NCI-H1092 (cell line): ENCODE measurements at regions not wholly inside any gene's neighbourhood (a gene's known extent, or its start where the extent isn't known, plus 50 kb on each side); places are given as distances from the start of the nearest gene placed in this dataset.
"Not testable (repeated sequence)": the region's sequence is repeated elsewhere in the genome, so short reads cannot be mapped to it uniquely, and the experiment has no call there.

Source experiments
- DNase-seq: peaks from one replicate; lab custom pipeline; 2025; lab: John Stamatoyannopoulos, UW

DNA sequence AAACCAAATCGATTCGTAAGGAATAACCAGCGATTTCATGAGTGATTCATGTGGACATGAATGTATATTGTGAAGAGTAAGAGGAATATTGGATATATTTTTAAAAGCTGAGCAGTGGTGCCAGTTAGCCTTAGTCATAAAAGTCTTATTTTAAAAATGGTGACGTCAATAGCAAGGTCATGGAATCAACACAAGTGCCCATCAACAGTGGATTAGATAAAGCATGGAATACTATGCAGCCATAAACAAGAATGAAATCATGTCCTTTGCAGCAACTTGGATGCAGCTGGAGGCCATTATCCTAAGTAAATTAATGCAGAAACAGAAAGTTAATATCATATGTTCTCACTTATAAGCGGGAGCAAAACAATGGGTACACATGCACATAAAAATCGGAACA lies 89.0 kb upstream of the STOX2 start:
- DNase-seq, result no peak

DNA sequence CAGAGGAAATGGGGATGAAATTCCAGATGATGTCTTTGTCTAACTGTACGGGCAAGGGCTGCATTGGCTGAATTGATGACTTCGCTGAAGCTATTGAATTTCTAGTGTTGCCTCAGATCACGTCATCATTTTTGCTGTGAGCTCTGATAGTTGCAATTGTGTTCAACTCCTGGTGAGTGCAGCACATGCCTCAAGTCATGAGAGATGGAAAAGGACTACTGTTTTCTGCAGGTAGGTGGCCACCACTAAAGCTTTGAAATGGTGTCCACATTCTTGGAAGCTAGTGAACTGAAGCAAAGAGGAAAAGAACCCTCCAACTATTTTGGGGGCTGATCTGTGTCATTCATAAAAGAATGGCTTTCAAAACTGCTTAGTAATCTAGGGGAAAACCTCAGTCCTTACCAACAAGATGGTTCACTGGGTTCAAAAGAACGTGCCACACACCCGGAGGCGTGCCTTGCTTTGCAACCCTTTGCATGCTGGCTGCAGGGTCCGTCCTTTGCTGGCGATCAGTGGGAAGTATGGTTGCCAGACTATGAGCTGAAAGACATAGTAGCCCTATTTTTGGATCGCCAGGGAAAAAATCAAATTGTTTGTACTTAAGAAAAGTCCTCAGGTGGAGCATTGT lies 88.1 kb upstream of the STOX2 start:
- no peak for DNase-seq

DNA sequence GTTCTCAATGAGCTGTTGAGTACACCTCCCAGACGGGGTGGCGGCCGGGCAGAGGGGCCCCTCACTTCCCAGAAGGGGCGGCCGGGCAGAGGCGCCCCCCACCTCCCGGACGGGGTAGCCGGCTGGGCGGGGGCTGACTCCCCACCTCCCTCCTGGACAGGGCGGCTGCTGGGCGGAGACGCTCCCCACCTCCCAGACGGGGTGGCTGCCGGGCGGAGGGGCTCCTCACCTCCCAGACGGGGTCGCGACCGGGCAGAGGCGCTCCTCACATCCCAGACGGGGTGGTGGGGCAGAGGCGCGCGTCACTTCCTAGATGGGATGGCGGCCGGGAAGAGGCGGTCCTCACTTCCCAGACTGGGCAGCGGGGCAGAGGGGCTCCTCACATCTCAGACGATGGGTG lies 86.5 kb upstream of the STOX2 start:
- DNase-seq, result not testable (repeated sequence)

DNA sequence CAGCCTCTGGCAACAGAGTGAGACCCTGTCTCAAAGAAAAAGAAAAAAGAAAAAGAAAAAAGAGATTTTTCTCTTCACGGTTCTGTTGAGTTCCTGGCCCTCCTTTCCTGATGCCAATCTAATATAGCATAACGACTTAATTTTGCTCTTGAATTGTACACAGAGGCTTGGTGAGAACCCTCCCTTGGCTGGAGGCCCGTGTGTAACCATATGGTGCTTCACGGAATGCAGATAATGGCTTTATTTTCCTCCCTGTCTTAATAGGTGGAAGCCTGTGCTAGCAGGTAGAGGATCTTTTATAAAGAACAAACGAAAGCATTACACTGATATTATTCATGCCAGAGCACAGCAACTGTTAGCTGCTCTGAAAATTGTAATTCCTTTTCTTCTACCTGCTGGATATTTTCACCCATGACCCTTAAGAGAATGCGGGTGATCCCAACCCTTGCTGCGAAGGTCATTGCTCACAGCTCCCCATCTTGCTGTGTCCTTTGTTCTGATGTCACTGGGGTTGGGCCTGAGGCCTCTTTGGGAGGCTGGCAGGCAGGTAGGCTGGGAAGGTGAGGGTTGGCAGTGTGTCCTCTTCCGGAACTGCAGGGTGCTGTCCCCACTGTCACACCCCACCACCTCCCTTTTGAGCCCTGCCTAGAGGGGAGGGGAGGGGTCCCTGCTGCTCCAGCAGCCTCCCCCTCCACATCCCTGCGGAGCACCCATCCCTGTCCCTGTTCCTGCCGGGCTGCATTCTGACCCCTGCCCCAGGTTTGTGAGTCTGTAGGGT lies 83.8 kb upstream of the STOX2 start:
- no peak for DNase-seq

DNA sequence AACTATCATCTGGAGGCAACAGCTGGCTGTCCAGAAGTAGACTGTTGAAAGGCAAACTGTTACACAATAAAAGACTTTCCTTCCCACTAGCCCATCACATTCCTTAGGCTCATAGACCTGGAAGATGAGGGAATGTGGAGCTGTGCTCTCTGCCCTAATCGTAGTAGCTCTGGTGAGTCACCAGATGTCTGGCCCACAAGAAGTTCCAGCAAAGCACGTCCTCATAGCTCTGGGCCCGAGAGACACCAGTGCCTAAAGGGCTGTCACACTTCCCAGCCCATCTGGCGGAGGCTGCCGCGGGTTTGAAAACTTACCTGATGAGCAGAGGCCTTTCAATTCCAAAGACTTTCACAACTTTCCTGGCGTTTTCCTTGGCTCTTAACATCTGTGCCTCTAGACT lies 81.7 kb upstream of the STOX2 start:
- no peak for DNase-seq

DNA sequence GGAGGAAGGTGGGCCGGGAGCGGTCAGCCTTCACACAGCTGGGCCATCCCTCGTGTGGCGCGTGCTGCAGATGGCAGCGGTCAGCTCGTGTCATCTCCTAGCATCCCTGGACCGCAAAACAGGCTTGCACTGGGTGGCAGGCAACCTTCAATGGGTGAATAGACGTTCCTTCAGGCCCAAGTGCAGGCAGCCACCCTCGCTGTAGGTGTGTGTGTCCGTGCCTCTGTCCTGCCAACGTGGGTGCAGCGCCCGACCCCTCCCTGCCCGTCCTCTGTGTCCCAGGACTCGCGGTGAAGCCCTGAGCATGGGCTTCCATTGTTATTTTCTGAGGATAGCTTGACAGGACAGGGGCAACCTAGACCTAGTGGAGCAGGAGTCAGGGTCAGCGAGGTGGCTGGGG lies 79.8 kb upstream of the STOX2 start:
- DNase-seq, result no peak

DNA sequence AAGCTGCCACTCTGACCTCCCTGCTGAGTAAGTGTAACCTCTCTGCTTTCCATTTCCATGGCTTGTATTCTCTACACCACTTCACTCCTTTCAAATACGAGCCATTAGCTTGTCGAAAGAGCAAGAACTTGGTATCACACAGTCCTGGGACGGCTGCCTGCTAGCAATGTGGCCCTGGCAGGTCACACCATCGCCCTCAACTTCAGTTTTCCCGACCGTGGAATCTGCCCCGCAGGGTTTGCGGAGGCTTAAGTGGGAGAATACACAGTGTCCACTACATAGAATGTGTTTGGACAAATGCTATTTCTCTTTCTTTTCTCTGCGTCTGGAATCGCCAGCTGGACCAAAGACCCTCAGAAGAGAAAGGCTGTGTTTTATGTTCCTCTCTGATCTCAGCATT lies 78.6 kb upstream of the STOX2 start:
- DNase-seq, result no peak

DNA sequence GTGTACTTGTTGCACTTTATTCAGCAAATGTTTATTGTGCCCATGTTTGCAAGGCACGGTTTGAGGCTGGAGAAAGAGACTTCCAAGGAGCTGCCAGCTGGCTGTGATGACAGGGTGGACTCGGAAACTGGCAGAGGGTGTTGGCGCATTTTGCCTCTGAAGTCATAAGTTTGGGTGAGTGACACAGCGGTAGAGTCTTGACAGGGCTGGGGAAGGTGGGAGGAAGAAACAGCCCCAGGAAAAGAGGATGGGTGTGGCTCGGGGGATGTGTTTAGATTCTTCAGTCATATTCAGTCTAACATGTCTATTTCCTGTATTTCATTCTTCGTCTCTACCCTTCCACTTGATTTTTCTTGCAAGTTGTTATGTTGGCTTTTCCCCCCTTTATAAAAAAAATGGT lies 77.0 kb upstream of the STOX2 start:
- no peak for DNase-seq

DNA sequence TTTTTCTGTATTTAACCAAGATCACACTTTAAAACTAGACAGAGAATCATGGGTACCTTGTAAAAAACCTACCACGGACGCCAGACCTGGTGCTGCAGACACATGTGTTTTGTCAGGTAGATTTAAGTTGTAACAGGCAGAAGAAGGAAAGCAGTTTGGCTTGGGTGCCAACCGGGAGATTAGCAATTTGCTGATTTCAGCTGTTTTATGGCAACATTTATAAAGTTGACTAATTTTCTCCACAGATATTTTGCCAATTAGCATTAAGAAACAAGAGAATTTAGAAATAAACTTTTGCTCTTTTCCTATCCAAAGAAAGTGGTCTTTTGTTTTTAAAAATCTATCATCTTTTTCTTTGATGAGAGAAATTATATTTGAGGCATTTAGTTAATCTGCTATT lies 76.3 kb upstream of the STOX2 start:
- DNase-seq, result no peak

DNA sequence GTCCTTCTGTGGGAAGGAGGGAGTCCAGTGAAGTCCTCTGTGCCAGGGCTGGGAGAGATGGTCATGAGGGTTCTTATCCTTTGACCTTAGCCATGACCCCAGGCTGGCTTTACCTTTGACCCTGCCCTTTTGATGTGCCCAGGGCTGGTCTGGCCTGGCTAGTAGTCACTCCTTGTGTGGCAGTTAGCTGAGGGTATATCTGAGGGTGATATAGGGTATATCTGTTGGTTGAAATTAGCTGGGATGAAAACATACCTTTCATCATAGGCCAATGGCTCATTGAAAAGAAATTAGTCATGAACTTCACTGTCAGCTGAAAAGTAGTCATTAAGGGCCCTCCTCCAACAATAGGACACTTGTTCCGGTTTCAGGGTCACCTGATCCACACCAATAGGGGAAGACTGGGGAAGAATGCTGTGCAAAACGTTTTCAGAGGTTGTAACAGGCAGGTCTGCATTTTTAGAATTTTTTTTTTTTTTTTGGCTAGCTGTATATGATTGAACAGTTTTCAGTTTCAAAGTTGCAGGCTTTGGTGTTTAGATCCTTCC lies 74.6 kb upstream of the STOX2 start:
- DNase-seq, result no peak

DNA sequence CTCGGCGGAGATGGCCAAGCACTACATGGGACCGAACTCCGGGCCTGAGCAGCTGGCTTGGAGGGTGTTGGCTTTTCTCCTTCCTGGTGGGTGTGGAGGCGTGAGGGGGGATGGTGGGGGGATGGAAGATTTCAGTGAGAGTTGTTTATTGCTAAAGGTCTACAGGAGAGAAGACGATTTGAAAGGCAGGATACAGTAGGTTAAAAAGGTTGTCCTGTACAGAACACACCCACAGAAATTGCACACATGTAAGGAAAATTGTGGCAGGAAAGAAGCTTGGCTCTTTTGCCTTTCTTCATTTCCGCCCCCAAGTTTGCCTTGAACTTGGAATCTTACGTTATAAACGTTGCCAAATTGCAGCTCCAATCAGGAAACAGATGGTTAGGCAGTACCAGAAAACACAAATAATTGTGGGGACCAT lies 74.1 kb upstream of the STOX2 start:
- DNase-seq, result no peak

DNA sequence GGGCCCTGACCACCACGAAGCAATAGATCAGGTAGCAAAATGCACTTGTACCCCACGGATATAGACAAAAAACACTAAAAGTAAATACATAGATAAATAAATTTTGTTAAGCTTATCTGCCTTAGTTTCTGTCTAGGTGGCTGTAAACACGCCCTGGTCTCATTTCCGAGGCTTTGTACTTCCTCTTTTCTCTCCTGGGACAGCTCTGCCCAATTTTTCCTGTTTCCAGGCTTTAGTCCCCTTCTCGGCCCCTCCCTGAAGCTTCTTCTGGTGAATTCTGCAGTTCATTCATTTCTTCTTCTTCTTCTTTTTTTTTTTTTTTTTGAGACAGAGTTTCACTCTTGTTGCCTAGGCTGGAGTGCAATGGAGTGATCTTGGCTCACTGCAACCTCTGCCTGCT lies 73.4 kb upstream of the STOX2 start:
- no peak for DNase-seq

DNA sequence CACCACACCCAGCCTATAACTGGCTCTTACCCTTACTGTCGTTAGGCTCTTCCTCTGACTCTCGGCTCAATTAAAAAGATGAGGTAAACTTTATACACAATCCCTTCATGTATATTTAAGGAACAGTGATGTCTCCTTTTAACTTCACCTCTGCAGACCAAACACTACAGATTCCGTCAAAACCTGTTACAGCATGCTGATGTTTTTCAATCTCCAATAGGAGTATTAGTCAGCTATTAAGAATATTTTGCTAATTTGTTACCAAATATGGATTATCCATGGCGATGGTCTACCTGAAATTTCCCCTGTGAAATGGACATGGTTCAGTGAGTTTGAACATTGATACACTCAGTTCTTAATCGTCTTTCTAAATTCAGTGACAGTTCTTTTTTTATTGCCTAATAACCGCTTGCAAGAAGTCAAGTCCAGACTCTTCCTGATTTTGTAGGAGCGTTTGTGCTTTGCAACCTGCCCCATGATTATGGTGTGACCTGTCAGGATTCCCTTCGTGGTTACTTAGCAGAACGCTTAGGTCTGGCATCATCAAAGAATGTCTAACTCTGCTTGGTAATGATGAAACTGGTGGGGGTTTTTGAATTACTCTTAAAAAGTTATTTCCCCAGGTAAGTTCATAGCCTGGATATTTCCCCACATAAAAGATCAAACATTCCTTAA lies 72.2 kb upstream of the STOX2 start:
- no peak for DNase-seq

DNA sequence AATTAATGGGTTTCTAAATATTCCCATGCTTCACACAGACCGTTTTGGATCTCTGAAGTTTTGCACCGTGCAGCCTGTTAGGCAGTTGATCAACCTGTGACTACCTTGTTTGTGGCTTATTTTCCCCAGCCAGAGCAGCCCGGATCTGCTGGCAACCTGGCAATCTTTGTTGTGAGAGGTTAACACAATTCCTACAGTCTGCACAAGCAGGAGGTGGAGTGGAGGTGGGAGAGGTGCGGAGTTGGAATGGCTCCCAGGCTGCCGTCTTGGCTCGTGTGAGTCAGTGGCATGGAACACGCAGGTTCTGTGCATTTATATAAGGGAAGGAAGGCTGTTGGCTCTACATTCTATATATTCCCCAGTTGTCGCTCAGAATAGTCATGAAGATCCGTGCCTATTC lies 70.9 kb upstream of the STOX2 start:
- DNase-seq, result no peak

DNA sequence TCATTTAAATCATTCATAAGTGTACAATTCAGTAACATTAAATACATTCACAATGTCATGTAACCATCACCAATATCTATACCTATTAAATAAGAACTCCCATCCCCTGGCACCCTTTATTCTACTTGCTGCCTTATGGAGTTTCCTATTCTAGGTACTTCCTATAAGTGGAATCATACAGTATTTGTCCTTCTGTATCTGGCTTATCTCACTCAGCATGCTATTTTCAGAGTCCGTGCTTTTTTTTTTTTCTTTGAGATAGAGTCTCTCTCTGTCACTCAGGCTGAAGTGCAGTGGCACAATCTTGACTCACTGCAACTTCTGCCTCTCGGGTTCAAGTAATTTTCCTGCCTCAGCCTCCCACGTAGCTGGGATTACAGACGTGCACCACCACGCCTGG lies 67.9 kb upstream of the STOX2 start:
- DNase-seq, result no peak

DNA sequence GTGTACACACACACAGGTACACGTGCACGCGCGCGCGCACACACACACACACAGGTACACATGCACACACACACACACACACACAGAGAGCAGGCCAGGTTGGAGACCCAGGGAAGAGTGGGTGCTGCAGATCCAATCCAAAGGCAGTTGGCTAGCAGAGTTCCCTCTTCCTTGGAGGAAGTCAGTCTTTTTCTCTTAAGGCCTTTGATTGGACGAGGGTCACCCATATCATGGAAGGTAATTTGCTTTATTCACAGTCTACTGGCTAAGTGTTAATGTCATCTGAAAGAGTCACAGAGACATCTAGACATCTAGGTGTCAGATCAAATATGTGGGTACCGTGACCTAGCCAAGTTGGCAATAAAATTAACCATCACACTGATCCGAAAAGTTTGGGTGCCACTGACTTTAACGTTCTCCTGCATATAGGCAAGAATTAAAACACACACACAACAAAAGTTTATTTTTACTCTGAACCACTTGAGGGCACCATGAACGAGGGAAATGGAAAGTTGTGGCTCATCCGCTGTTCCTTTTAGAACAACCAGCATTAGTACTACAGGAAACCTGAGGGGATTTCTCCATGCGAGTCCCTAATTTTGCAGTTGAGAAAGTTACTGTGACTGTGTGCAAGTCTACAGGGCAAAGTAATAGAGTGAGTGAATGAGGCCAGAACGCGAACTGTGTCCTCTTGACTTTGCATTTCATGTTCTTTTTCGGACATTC lies 66.0 kb upstream of the STOX2 start:
- no peak for DNase-seq

DNA sequence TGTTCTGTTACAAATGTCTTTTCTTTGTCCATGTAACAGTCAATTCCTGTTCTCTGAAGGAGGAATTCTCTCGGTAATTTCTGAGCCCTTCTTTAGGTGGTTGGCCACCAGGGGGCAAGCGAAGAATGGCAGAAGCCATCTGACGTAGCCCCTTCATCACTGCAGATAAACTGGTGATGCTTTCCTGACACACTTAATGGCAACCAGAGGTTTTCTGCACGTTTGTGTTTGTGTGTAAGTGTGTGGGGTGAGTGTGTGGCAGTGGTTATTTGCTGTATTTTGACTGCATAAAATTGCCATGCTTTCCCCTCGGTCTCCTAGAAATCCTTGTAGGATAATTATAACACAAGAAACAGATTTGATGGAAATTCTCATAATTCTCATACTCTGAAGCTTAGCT lies 64.8 kb upstream of the STOX2 start:
- peak; percentile 77 for DNase-seq

DNA sequence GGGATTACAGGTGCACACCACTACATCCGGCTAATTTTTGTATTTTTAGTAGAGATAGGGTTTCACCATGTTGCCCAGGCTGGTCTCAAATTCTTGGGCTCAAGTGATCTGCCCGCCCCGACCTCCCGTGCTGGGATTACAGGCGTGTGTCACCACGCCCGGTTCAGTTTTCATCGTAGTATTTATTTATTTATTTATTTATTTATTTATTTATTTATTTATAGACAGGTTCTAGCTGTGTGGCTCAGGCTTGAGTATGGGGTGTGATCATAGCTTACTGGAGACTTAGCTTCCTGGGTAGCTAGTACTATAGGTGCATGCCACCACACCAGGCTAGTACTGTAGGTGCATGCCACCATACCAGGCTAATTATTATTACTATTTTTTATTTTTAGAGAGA lies 64.1 kb upstream of the STOX2 start:
- DNase-seq, result no peak

DNA sequence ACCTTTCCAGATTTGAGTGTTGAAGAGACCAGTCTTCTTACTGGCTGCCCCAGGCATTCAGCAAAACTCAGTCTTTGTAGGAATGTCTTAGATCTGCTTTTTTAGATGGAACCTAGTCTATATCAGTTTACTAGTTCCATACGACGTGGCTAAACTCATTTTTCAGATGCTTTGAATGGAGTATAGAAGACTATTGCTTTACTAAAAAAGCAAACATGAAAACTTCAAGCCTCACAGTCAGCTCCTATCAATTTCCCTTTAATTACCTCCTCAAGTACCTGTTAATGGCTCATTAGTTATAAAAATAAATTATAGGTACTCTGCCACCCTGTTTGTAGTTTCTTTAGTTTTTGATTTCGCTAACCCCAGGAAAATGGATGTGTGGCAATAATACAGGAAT lies 63.0 kb upstream of the STOX2 start:
- DNase-seq, result no peak

DNA sequence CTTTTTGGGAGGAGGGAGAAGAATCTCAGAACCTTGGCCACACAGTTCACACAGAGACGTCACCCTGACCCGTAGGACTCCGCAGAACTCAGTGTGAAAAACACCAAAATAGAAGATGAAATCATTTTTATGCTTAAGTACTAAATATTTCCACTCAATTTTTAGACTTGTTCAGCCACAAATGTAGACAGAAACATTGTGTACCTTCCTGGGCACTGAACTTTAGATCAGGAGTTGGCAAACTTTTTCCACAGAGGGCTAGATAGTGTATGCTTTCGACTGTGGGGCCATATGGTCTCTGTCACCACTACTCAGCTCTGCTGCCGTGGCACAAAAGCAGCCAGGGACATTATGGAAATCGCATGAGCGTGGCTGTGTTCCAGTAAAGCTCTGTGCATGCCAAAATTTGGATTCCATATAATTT lies 61.8 kb upstream of the STOX2 start:
- no peak for DNase-seq

DNA sequence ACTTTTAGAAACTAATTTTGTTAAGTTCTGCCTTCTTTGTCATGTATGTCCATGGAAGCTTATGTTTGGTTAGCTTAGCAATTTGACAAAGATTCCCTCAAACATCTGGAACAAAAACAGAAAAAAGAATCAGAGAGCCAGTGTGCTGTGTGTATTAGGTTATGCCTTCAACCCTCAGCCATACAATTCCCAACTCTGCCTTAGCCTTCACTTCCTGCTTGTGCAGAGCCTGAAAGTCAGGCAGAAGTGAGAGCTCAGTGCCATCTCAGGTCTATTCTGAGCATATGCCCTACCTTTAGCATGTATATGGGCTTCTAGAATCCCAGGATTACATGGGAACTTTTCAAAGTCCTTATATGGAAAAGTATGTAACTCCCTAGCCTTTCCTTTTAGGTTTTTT lies 58.2 kb upstream of the STOX2 start:
- DNase-seq, result no peak

DNA sequence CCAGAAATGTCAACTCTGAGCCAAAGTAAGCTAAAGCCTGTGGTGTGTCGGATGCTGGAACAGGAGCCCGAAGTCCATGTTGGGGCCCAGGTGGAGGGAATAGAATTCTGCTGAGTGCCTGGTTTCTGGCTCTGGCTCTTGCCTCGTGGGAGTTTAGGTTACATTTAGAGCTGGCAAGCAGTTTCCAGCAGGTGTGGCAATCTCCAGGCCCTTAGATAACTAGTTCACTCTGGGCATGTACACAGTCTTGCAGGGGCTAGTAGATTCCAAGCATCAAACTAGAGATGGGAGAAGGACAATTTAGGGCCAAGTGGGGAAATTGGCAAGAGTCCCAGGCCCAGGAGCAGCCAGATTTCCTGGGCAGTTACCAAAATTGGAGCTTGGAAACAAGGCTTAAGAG lies 56.3 kb upstream of the STOX2 start:
- DNase-seq, result no peak
